ENCODE measurements at regions not wholly inside any gene's neighbourhood (a gene's known extent, or its start where the extent isn't known, plus 50 kb on each side); places are given as distances from the start of the nearest gene placed in this dataset.

GRCh38 chr4:155107059-155107458 lies 101.4 kb upstream of the NPY2R start:
- no peak for DNase-seq

- DNase-seq = no peak
Observed at GRCh38 chr4:155114790-155115189, 93.6 kb upstream of the NPY2R start.

GRCh38 chr4:155119006-155119405 lies 89.4 kb upstream of the NPY2R start:
- DNase-seq = no peak

- no peak for DNase-seq
Observed at GRCh38 chr4:155120536-155120935, 87.9 kb upstream of the NPY2R start.

GRCh38 chr4:155122382-155122781 lies 86.1 kb upstream of the NPY2R start:
- no peak for DNase-seq

GRCh38 chr4:155134136-155134535 lies 74.3 kb upstream of the NPY2R start:
- no peak for DNase-seq

GRCh38 chr4:155140889-155141288 lies 67.5 kb upstream of the NPY2R start:
- no peak for DNase-seq

- DNase-seq = no peak
Observed at GRCh38 chr4:155143512-155143911, 64.9 kb upstream of the NPY2R start.

All from activated CD4-positive, alpha-beta T cell treated with anti-CD3 and anti-CD28 coated beads, Interleukin-2, amount 50 U/mL, for 48 hours (primary cell).